Activated naive CD8-positive, alpha-beta T cell treated with anti-CD3 and anti-CD28 coated beads, Interleukin-2, amount 50 U/mL, for 24 hours (primary cell): ENCODE measurements at regions not wholly inside any gene's neighbourhood (a gene's known extent, or its start where the extent isn't known, plus 50 kb on each side); places are given as distances from the start of the nearest gene placed in this dataset.
"Not testable (repeated sequence)": the region's sequence is repeated elsewhere in the genome, so short reads cannot be mapped to it uniquely, and the experiment has no call there.

ENCODE experiments used
- ATAC-seq: fragments of 150-1000 bp; cut with Tn5 transposase; one replicate; pipeline ENCODE4 v1.10.0; 2021
- DNase-seq: peaks from one replicate; pipeline ENCODE4 v3.0.0; 2021
- H3K27ac Mint-ChIP-seq: one replicate; pipeline ENCODE4 v1.8.0; 2021; ENCODE audit warnings: mild to moderate bottlenecking, mixed read lengths
- H3K27me3 Mint-ChIP-seq: one replicate; pipeline ENCODE4 v1.8.0; 2021; ENCODE audit warnings: mixed read lengths
- H3K36me3 Mint-ChIP-seq: one replicate; pipeline ENCODE4 v1.8.0; 2021; ENCODE audit warnings: low read depth, mixed read lengths
- H3K4me1 Mint-ChIP-seq: one replicate; pipeline ENCODE4 v1.8.0; 2021; ENCODE audit warnings: mixed read lengths
- H3K4me3 Mint-ChIP-seq: one replicate; pipeline ENCODE4 v1.8.0; 2021; ENCODE audit warnings: mild to moderate bottlenecking, moderate library complexity, mixed read lengths
- H3K9me3 Mint-ChIP-seq: one replicate; pipeline ENCODE4 v1.8.0; 2021; ENCODE audit warnings: mixed read lengths

DNA sequence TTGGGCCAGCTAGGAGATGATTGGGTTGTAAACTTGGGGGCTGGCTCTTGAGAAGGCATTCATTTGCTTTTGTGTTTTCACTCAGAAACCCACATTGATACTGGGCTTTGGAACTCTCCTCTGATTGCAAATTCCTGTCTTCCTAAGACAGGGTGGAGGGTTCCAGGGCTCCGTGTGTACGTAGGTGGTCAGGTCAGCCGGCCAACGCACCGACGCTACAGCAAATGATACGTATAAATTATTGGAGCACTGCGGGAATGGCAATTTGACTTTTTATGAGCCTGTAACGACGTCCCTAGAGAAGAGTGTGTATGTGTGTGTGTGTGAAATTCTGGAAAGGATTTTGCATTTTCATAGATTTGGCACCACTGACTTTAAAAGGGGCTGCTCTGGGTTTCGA, 236.9 kb downstream of the SHOX start:
- no peak overlapping the region for H3K4me3 Mint-ChIP-seq
- H3K27me3 Mint-ChIP-seq = peaks cover 9% of the 10 kb centered on the region
- DNase-seq (no peak), ATAC-seq (no peak)
- peaks cover 9% of the 10 kb centered on the region for H3K9me3 Mint-ChIP-seq
- no peak overlapping the region for H3K27ac Mint-ChIP-seq
- no peaks in the 10 kb centered on the region for H3K4me1 Mint-ChIP-seq
- H3K36me3 Mint-ChIP-seq = no peaks in the 10 kb centered on the region

DNA sequence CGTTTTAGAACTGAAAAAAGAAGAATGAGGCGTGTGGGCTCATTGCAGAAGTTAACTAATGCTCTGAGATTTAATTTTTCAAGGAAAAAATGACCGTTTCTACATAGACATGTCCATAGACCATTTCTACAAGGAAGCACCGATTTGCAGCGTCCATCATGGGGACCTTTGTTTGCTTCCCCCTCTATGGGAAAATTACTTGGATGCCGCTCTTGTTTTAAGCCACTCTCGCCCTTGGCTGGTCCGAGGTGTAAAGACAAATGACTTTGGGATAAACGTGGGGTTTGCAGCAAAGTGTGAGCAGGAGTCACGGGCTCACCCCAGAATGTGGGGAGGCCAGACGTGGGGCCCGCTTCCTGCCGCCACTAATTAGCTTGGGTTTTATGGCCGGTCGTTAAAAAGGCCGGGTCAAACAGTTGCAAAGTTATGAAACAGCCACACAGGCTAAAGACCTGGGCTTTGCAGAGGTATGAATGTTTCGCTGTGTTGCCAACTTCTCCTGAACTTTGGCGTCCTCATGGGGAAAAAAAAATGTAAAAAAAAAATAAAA, 235.9 kb downstream of the SHOX start:
- Mint-ChIP-seq H3K4me3 (no peak overlapping the region), H3K36me3 (no peaks in the 10 kb centered on the region), H3K27ac (no peak overlapping the region), H3K4me1 (no peaks in the 10 kb centered on the region), H3K27me3 (peaks cover 9% of the 10 kb centered on the region), H3K9me3 (peaks cover under 1% of the 10 kb centered on the region)
- ATAC-seq = no peak
- no peak for DNase-seq

DNA sequence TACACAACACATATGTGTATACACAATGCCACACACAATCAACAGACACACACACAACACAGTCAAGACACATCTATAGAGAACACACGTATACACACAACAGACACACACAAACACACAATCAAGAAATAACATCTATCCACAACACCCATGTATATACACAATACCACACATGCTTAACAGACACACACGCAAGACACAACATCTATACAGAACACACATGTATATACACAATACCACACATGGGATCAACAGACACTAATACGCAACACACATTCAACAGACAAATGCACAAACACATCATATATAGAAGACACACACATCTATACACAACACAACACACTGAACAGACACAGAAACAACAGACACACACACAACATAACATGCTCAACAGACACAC, 234.8 kb downstream of the SHOX start:
- Mint-ChIP-seq H3K36me3 (no peaks in the 10 kb centered on the region), H3K4me3 (no peak overlapping the region)
- no peak for ATAC-seq

DNA sequence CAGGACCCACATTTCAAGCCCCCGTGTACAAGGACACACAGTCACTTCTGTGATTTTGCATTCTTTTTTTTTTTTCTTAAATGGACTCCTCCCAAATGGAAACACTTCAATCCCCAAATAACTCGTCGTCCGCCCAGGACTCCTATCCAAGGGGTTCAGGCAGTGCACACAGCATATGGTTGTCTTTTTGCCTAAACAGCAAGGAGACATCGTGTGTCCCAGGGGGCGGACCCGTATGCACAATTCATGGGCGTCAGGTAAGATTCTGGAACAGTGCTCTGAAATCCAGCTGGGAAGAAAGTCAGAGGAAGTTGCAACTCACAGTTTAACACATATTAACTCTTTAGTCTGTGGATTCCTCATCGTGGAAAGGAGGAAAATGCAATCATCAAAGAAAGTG, 231.3 kb downstream of the SHOX start:
- DNase-seq (no peak), ATAC-seq (no peak)
- Mint-ChIP-seq H3K9me3 (peaks cover 6% of the 10 kb centered on the region), H3K4me3 (no peak overlapping the region), H3K27me3 (no peaks in the 10 kb centered on the region), H3K27ac (no peak overlapping the region), H3K4me1 (no peaks in the 10 kb centered on the region), H3K36me3 (no peaks in the 10 kb centered on the region)

More for the DNA sequence above, 234.8 kb downstream of the SHOX start:
- no peak for DNase-seq
- no peak overlapping the region for H3K27ac Mint-ChIP-seq
- H3K4me1 Mint-ChIP-seq = no peaks in the 10 kb centered on the region
- peaks cover 9% of the 10 kb centered on the region for H3K27me3 Mint-ChIP-seq
- H3K9me3 Mint-ChIP-seq = no peaks in the 10 kb centered on the region

DNA sequence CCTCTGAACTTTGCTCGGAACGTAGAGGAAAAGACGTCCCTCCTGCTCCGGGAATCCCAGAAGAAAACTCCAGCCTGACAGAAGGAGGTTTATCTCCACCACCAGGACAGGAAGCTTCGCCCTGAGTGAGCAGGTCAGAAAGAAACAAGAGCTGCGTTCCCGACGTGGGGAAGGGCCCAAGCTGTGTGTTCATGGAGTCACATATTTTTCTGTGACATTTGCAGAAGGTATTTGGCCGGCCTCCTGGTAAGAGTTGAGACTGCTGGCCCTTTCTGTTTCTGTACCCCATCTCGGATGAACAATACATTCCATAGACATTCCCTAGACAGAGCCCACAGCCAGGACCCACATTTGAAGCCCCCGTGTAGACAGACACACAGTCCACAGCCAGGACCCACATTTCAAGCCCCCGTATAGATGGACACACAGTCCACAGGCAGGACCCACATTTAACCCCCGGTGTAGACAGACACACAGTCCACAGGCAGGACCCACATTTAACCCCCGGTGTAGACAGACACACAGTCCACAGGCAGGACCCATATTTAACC, 230.8 kb downstream of the SHOX start:
- Mint-ChIP-seq H3K36me3 (no peaks in the 10 kb centered on the region), H3K4me1 (no peaks in the 10 kb centered on the region), H3K27ac (no peak overlapping the region), H3K4me3 (no peak overlapping the region), H3K27me3 (no peaks in the 10 kb centered on the region), H3K9me3 (peaks cover 6% of the 10 kb centered on the region)
- DNase-seq = no peak
- no peak for ATAC-seq

DNA sequence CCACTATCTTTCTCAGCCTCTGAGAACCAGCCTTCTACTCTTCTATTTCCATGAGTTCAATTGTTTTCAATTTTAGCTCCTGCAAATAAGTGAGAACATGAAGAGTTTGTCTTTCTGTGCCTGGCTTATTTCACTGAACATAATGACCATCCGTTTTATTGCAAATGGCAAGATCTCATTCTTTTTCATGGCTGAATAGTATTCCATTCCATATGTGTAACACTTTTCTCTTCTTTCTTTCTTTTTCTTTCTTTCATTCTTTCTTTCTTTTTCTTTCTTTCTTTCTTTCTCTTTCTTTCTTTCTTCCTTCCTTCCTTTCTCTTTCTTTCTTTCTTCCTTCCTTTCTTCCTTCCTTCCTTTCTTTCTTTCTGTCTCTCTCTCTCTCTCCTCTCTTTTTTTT, 228.7 kb downstream of the SHOX start:
- H3K4me3 Mint-ChIP-seq = no peak overlapping the region
- H3K27ac Mint-ChIP-seq = no peak overlapping the region
- DNase-seq (no peak), ATAC-seq (no peak)
- H3K27me3 Mint-ChIP-seq = no peaks in the 10 kb centered on the region
- H3K36me3 Mint-ChIP-seq = no peaks in the 10 kb centered on the region
- peaks cover 6% of the 10 kb centered on the region for H3K9me3 Mint-ChIP-seq
- no peaks in the 10 kb centered on the region for H3K4me1 Mint-ChIP-seq

DNA sequence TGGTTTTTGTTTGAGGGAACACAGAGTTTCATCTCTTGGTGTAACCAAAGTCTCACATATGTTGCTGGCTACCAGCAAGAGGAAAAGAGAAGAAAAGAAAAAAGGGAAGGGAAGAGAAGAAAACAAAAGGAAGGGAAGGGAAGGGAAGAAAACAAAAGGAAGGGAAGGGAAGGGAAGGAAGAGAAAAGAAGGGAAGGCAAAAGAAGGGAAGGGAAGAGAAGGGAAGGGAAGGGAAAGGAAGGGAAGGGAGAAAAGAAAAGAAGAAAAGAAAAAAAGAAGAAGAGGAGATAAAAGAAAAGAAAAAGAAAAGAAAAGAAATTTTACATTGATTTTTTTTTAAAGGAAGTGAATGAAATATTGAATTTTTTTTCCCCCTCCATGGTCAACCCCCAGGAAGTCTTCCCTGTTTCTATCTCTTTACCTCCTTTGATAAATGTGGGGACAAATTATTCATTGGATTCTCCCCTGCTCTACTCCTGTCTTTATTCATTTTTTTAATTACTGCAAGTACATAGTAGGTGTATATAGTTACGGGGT, 228.0 kb downstream of the SHOX start:
- Mint-ChIP-seq H3K36me3 (no peaks in the 10 kb centered on the region), H3K27me3 (no peaks in the 10 kb centered on the region), H3K4me3 (no peak overlapping the region), H3K27ac (no peak overlapping the region), H3K4me1 (no peaks in the 10 kb centered on the region), H3K9me3 (peaks cover 6% of the 10 kb centered on the region)
- no peak for ATAC-seq
- no peak for DNase-seq

DNA sequence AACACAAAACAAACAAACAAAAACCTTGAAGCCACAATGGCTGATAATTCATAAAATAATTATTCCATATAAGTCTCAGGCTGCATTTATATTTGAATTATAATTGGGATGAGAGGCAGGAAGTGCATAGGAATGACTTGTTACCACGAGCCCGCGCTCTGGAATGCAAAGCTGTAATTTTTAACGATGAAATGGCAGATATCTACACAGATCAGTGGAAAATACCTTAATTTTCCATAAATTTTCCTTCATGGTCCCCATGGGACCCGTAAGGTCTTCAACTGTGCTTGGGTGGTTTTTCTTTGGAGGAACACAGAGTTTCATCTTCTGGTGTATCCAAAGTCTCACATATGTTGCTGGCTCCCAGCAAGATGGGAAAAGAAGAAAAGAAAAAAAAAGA, 226.8 kb downstream of the SHOX start:
- Mint-ChIP-seq H3K4me1 (no peaks in the 10 kb centered on the region), H3K36me3 (no peaks in the 10 kb centered on the region), H3K4me3 (no peak overlapping the region), H3K27me3 (no peaks in the 10 kb centered on the region), H3K27ac (no peak overlapping the region), H3K9me3 (peaks cover 10% of the 10 kb centered on the region)
- no peak for DNase-seq
- ATAC-seq = no peak

DNA sequence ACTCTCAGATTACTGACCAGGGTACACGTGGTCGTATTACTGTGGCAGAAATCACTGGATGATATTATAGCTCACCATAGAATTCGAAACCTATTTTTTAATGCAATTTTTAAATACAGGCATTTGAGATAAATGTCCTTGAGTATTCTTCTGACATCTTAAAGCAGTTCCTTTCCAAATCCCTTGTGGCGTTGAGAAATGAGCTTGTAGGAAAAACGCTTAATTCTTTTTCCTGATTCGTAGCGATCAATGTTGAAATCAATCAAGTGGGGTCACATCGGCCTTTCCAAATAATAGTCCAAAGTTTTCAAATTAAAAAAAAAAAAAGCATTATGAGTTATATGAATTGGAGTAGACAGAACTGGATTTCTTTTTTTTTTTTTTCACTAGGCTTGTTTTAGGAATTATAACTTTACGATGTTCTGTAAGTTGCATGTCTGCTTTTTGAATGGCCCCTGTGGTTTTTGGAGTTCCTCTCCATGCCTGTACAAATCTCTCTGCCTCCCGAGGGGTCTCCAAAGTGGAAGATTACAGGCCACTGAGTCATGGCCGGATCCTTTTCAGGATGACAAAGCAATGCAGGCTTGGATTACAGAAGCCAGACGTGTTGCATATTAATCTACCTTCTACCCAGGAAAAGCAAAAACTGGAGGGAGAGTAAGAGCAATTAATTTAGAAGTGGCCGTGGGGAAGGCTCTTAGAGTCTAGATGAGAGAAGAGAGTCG, 226.1 kb downstream of the SHOX start:
- DNase-seq = no peak
- H3K36me3 Mint-ChIP-seq = no peaks in the 10 kb centered on the region

DNA sequence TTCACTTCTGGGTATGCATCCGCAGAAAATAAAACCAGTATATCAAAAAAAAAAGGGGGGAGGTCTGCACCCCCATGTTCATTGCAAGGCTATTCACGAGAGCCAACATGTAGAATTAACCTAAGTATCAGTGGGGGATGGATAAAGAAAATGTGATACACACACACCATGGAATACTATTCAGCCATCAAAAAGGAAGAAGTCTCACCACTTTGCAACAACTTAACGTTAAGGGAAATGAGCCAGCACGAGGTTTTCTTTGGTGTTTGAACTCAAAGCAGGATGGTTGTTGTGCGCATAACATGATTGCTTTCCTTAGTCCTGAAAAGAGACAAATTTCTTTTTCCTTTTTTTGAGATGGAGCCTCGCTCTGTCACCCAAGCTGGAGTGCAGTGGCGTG, 222.7 kb downstream of the SHOX start:
- DNase-seq (no peak), ATAC-seq (no peak)
- peaks cover 2% of the 10 kb centered on the region for H3K27me3 Mint-ChIP-seq
- no peak overlapping the region for H3K27ac Mint-ChIP-seq
- H3K9me3 Mint-ChIP-seq = peaks cover 5% of the 10 kb centered on the region
- H3K4me1 Mint-ChIP-seq = peaks cover 8% of the 10 kb centered on the region
- H3K36me3 Mint-ChIP-seq = no peaks in the 10 kb centered on the region
- no peak overlapping the region for H3K4me3 Mint-ChIP-seq

More for the DNA sequence above, 226.1 kb downstream of the SHOX start:
- ATAC-seq = no peak
- H3K27me3 Mint-ChIP-seq = no peaks in the 10 kb centered on the region
- peaks cover 10% of the 10 kb centered on the region for H3K9me3 Mint-ChIP-seq
- H3K4me1 Mint-ChIP-seq = no peaks in the 10 kb centered on the region
- H3K4me3 Mint-ChIP-seq = no peak overlapping the region
- no peak overlapping the region for H3K27ac Mint-ChIP-seq

DNA sequence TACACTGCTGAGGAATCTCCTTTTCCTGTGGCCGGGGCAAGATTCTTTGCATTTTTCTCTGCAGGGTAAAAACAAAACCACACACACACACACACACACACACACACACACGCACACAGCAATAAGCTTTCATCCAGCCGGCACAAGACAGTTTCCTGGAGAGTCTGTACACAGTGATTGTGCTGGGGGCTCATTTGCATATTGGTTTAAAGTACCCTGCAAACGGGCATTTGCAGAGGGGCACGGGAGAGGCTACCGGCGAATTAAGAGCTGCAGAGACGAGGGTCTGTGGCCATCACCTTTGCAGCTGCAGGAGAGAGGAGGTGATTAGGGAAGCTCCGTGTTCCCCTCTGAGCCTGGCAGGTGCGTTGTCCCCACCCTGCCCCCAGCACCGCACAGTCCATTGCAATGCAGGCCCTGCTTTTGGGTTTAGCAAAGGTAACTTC, 219.9 kb downstream of the SHOX start:
- Mint-ChIP-seq H3K36me3 (no peaks in the 10 kb centered on the region), H3K4me1 (peaks cover 8% of the 10 kb centered on the region), H3K27me3 (peaks cover 2% of the 10 kb centered on the region), H3K27ac (no peak overlapping the region), H3K4me3 (no peak overlapping the region), H3K9me3 (peaks cover 5% of the 10 kb centered on the region)
- ATAC-seq = no peak
- DNase-seq = no peak

DNA sequence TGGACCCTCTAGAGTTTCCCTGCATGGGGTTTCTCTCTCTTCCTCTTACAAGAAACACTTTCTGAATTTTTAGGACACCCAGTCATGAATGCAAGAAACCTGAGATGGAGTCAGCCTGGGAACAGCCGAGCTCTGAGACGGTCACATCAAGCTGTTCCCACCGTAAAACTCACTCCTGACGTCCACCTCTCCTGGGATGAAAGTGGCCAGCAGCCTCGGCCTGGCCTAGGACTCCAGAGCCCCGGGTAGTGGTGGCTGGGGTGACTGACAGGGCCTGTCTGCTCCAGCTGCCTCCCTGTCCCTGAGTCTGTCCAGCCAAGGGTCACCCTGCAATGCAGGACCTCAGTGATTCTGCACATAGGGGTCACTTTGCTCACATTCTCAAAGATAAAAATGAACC, 217.8 kb downstream of the SHOX start:
- H3K4me3 Mint-ChIP-seq = no peak overlapping the region
- H3K9me3 Mint-ChIP-seq = peaks cover 5% of the 10 kb centered on the region
- no peak overlapping the region for H3K27ac Mint-ChIP-seq
- DNase-seq (no peak), ATAC-seq (no peak)
- H3K4me1 Mint-ChIP-seq = peaks cover 8% of the 10 kb centered on the region
- no peaks in the 10 kb centered on the region for H3K36me3 Mint-ChIP-seq
- H3K27me3 Mint-ChIP-seq = peaks cover 2% of the 10 kb centered on the region

DNA sequence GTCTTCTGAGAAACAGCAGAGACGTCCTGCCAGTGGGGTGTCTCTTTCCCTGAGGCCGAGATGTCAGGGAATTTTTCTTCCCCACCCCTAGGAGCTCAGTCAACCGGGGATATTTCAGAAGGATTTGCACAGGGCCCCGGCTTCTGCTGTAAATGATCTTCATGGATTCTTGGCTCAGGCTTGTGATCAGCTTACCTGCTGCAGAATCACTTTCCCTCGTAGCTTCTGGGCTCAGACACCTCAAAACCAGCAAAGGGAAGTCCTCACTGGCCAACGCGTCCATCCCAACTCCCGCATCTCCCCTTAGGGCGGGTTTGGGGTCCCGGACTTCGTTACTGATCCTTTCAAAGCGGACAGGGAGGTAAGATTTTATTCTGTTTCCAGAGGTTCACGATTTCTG, 212.7 kb downstream of the SHOX start:
- H3K4me1 Mint-ChIP-seq = no peaks in the 10 kb centered on the region
- no peaks in the 10 kb centered on the region for H3K36me3 Mint-ChIP-seq
- H3K27ac Mint-ChIP-seq = no peak overlapping the region
- ATAC-seq (no peak), DNase-seq (no peak)
- no peaks in the 10 kb centered on the region for H3K27me3 Mint-ChIP-seq
- H3K4me3 Mint-ChIP-seq = no peak overlapping the region
- H3K9me3 Mint-ChIP-seq = no peaks in the 10 kb centered on the region

DNA sequence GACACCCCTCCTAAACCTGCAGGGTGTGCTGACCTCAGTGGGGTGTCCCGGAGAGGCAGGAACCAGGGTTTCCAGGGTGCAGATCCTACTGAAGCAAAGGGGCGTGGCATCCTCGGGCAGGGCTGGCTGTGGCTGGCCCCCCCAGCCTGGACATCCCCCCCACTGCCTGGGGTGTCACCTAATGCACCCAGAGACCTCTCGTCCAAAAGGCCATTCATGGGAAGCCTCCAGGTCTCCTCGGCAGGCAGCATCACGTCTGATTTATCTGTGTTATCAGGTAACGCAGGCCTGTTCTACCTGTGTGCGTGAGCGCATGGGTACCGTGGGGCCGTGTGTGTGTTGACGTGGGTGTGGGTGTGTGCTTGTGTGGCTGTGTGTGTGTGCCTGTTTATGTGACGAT, 210.0 kb downstream of the SHOX start:
- Mint-ChIP-seq H3K27me3 (peaks cover 6% of the 10 kb centered on the region), H3K9me3 (peaks cover 4% of the 10 kb centered on the region), H3K27ac (no peak overlapping the region), H3K4me3 (no peak overlapping the region), H3K36me3 (peaks cover 3% of the 10 kb centered on the region), H3K4me1 (no peaks in the 10 kb centered on the region)
- no peak for ATAC-seq
- DNase-seq = no peak

DNA sequence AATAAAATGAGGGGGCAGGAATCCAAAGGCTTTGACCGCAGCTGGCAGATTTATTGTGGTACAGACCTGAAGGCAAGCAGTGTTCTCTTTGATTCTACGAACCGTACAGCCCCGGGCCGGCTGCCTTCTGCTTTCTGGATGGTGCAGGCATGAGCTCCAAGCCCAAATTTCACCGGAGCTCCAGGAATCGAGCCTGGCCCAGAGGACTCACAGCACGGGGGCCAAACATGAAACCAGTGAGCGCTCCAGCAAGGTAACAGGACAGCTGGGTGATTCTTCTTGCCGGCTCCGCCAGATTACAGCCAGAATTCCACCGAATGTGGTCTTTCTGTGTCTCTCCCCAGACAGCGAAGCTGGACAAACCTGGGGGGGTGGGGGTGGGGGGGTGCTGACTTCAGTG, 208.1 kb downstream of the SHOX start:
- not testable (repeated sequence) for DNase-seq, H3K4me1 Mint-ChIP-seq

More for the DNA sequence above, 208.1 kb downstream of the SHOX start:
- H3K36me3 Mint-ChIP-seq, H3K4me3 Mint-ChIP-seq, H3K27me3 Mint-ChIP-seq, ATAC-seq, H3K27ac Mint-ChIP-seq, H3K9me3 Mint-ChIP-seq: not testable (repeated sequence)
